ENCODE measurements at regions not wholly inside any gene's neighbourhood (a gene's known extent, or its start where the extent isn't known, plus 50 kb on each side); places are given as distances from the start of the nearest gene placed in this dataset.

GRCh38 chr3:27623085-27623753, 98.9 kb downstream of the EOMES start:
- no peak for TF ChIP-seq CTCF (conservative IDR thresholded peaks at IDR 0.05; ENCODE audit: low read depth, low read length)
- no peak for DNase-seq (ENCODE audit: low read depth)
- no peak overlapping the region for H3K4me3 ChIP-seq (ENCODE audit: low read depth, low read length)

- TF ChIP-seq CTCF (conservative IDR thresholded peaks at IDR 0.05; ENCODE audit: low read depth, low read length) = no peak
- DNase-seq (ENCODE audit: low read depth) = no peak
Measured at GRCh38 chr3:27617552-27617951, 104.6 kb downstream of the EOMES start.

GRCh38 chr3:27616031-27616430, 106.1 kb downstream of the EOMES start:
- TF ChIP-seq CTCF (conservative IDR thresholded peaks at IDR 0.05; ENCODE audit: low read depth, low read length) = no peak
- no peak for DNase-seq (ENCODE audit: low read depth)
- no peak overlapping the region for H3K4me3 ChIP-seq (ENCODE audit: low read depth, low read length)

More at GRCh38 chr3:27617552-27617951, 104.6 kb downstream of the EOMES start:
- no peak overlapping the region for H3K4me3 ChIP-seq (ENCODE audit: low read depth, low read length)

- no peak for DNase-seq (ENCODE audit: low read depth)
- H3K4me3 ChIP-seq (ENCODE audit: low read depth, low read length) = no peak overlapping the region
- TF ChIP-seq CTCF (conservative IDR thresholded peaks at IDR 0.05; ENCODE audit: low read depth, low read length) = no peak
Measured at GRCh38 chr3:27615555-27615954, 106.6 kb downstream of the EOMES start.

GRCh38 chr3:27614592-27614991, 107.5 kb downstream of the EOMES start:
- H3K4me3 ChIP-seq (ENCODE audit: low read depth, low read length) = no peak overlapping the region
- no peak for TF ChIP-seq CTCF (conservative IDR thresholded peaks at IDR 0.05; ENCODE audit: low read depth, low read length)
- DNase-seq (ENCODE audit: low read depth) = no peak

- TF ChIP-seq CTCF (conservative IDR thresholded peaks at IDR 0.05; ENCODE audit: low read depth, low read length) = no peak
- H3K4me3 ChIP-seq (ENCODE audit: low read depth, low read length) = no peak overlapping the region
- peak; percentile 56 for DNase-seq (ENCODE audit: low read depth)
Measured at GRCh38 chr3:27613846-27614500, 108.2 kb downstream of the EOMES start.
